HG02610 (cell line): ENCODE measurements at regions not wholly inside any gene's neighbourhood (a gene's known extent, or its start where the extent isn't known, plus 50 kb on each side); places are given as distances from the start of the nearest gene placed in this dataset.

Experiments
- ATAC-seq: cut with Tn5 transposase; IDR thresholded peaks from one replicate; pipeline ENCODE4 v1.9.1; 2021; ENCODE audit warnings: mild to moderate bottlenecking, moderate library complexity; ENCODE audit not compliant: unreplicated experiment

DNA sequence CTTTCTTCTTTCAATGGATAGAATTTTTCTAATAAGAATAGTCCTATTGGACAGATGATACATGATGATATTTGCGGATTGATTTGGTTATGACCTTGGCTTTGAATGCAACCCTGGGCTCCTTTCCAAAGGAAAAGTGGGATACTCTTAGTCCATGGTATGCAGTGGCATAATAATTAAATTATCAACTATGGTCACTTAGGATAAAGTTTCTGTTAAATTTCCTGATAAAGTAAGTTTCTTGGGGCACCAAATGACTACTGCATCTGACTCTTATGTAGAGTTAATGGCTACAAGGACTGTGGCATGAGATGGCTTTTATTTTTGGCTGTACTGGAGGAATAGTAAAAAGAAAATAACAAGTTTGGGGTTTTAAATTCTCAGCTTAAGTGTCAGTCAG, 126.7 kb downstream of the QPCT start:
- ATAC-seq, result no peak

DNA sequence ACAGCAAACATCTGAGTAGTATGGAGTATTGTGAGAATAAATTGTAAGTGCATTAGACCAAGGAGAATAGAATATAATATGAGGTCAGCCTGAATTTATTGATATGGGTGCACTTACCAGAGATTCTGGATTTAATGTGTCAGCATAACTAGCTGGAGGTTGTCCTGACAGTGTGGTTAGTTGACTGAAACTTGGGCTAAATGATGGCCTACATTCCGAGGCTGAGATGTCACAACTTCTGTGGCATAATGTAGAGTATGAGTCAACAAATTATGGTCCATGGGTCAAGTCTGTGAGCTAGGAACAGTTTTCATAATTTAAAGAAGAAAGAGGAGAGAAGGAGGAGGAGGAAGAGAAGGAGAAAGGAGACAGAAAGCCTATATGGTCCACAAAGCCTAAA, 127.6 kb downstream of the QPCT start:
- no peak for ATAC-seq

GRCh38 chr2:37472959-37473358, 128.5 kb downstream of the QPCT start:
- no peak for ATAC-seq

- ATAC-seq, result no peak
Observed at GRCh38 chr2:37476411-37476810, 132.0 kb downstream of the QPCT start.

- ATAC-seq, result no peak
Observed at GRCh38 chr2:37477921-37478320, 133.5 kb downstream of the QPCT start.

- no peak for ATAC-seq
Observed at GRCh38 chr2:37481244-37481643, 136.8 kb downstream of the QPCT start.

DNA sequence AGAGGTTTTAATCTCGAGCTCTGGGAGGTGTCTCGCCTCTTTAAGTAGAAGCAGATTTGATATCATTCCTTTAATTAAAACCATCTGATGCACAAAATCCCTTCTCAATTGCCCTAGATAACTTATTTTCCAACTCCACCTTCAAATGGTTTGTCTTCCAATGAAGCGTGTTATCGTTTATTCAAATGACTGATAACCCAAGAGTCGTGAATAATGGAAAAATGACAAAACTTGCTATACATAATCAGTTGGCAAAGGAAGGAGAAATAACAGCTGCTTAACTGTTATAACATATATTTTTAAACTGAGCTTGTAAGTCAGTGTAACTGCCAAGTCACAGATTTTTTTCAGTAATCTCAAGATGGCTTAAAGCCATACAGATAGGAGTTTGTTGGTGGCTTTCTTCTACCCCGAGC, 144.6 kb downstream of the QPCT start:
- no peak for ATAC-seq

DNA sequence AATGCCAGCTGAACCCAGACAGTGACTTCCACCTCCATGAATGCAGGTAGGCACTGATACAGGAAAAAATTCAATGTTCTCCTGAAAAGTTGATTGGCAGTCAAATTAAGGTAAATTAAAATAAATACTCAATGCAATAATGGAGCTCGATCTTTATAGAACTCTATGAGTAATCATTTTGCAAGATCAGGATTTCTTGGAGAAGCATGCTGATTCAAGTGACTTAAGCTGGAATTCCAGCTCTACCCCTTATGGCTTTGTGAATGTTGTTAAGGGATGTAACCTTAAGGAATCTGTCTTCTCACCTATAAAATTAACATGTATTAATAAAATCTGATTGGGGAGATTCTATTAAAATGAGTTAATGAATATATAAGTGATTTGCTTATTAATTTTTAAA, 145.1 kb downstream of the QPCT start:
- no peak for ATAC-seq

GRCh38 chr2:37493425-37493824, 149.0 kb downstream of the QPCT start:
- ATAC-seq, result no peak

DNA sequence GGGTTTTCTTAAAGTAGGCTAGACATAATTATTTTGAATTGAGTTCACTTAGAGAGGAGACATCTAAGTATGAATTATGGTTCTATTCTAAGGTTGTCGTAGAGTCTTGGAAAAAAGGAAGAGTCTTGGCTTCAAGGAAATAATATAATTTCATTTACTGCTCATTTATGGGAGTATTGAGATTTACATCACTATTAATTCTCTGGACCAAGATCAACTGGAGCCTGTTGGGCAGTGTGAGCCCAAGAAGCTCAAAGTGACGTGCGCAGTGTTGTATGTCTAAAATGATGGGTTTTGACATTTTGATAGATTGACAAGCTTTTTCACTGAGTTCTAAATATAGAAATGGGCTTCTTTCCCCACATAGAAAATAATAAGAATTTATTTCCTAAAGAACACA, 154.7 kb downstream of the QPCT start:
- ATAC-seq, result no peak

GRCh38 chr2:37500031-37500430, 155.6 kb downstream of the QPCT start:
- ATAC-seq, result no peak

DNA sequence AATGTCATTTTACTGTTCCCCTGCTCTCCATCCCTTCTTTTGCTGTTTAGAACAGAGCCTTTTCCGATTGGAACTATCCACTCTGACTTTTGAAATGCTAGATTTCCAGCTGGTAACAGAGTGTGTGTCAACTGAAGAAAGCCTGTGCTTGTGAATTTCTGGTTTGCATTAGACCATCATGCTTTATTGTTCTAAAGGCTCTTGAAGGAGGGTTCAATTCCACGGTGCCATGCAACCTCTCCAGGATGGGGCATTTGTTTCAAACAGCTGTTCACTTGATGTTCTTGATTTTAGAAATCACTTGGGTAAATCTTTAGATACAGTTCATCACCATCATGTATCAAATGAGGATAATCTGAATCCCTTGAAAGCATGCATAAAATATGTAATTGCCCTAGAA, 156.7 kb downstream of the QPCT start:
- ATAC-seq, result no peak

- ATAC-seq, result peak; percentile 50
Observed at GRCh38 chr2:37506407-37507050, 162.1 kb downstream of the QPCT start.

- no peak for ATAC-seq
Observed at GRCh38 chr2:37507051-37507410, 162.6 kb downstream of the QPCT start.

DNA sequence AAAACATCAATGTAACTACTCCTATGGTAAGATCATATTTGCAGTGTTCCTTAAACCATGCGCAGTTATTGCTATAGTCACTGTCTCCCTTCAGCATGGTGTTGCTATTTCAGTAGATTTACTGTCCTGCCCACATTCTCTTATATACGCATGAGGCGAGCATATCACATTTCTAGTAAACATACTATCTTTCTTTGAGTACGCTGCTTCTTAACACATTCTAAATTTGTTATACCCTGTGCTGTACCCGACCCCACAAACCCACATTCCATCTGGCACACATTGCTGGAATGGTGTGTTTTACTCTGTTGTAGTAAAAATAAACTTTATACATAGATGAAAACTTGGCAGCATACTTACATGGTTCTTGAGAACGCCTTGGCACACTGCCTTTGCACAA, 163.3 kb downstream of the QPCT start:
- ATAC-seq, result no peak

DNA sequence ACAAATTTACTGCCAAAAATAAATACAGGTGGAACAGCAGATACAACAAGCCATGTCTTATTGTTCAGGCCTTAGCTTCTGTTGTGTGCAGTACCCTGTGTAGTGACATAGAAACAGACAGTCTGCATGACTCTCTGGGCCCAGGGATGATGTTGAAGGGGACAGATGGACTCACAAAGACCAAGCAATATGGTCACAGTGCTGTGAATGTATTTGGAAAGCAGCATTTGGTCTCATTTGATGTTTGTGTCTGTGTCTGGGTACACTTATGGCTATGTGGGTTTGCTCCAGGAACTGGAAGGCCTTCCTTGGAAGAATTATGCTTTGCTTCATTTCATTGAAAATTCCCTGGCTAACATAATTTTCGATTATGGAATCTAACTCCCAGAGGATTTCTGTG, 158.5 kb downstream of the CDC42EP3 start:
- ATAC-seq, result no peak

DNA sequence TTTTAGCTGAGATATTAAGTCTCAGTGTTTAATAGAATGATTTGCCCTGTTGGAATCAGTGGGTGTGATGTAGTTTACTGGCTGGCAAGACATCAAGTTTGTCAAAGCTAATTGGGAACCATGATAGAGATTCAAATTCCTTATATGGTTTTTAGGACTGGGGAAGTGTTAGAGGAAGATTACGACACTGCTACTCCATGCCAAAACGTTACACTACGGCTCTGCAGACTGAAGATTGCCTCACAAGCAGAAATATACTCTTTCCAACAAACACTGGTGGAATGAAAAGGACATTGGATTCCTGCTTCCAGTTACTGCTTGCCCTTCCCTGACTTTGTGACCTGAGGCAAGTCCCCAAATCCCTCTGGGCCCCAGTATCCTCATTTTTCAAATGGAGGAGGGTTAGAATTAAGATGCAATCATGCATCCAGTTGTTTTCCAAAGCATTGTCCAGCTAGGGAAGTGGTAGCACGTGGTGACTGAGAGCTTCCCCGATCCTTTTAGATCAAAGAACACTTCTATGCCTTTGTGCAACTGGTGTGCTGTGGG, 147.6 kb downstream of the CDC42EP3 start:
- no peak for ATAC-seq

DNA sequence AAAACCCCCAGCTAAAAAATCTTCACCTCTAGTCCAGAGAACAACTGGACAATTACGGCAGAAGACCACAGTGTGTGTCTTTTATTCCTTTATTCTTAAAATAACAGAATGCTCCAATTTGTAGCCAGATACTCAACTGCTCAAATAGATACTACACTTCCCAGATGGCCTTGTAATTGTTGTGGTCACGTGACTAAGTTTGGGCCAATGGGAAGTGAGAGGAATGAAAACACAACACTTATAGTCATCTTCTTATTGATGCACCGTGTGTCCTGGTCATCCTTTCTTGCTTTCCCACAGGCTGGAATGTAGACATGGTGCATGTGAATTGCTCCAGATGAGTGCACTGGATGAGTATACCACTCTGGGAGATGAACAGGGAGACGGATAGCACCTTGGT, 145.1 kb downstream of the CDC42EP3 start:
- ATAC-seq, result no peak

- no peak for ATAC-seq
Observed at GRCh38 chr2:37526856-37527255, 144.6 kb downstream of the CDC42EP3 start.

- no peak for ATAC-seq
Observed at GRCh38 chr2:37527361-37527760, 144.1 kb downstream of the CDC42EP3 start.

GRCh38 chr2:37529830-37530415, 141.5 kb downstream of the CDC42EP3 start:
- no peak for ATAC-seq

- ATAC-seq, result no peak
Observed at GRCh38 chr2:37532503-37532902, 138.9 kb downstream of the CDC42EP3 start.

- no peak for ATAC-seq
Observed at GRCh38 chr2:37537316-37537715, 134.1 kb downstream of the CDC42EP3 start.
